HG03159 (cell line): ENCODE measurements at regions not wholly inside any gene's neighbourhood (a gene's known extent, or its start where the extent isn't known, plus 50 kb on each side); places are given as distances from the start of the nearest gene placed in this dataset.

ENCODE experiments used
- ATAC-seq: cut with Tn5 transposase; IDR thresholded peaks from one replicate; pipeline ENCODE4 v1.9.1; 2021; ENCODE audit warnings: mild to moderate bottlenecking, moderate library complexity; ENCODE audit not compliant: unreplicated experiment

DNA sequence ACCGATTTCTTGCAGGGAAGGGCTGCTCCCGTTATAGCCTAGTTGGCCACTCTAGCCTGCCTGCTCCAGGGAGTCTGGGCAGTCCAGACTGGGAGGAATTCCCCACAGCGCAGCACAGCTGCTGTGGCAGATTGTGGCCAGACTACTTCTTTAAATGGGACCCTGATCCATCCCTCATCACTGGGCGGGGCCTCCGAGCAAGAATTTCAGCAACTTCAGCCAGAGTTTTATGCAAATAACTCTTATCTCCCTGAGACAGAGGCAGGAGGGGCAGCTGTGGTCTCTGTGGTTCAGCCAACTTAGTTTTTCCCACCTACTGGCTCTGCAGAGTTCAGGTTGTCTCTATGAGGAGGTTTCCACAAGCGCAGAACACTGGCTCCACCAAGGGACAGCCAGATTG is 1583.2 kb downstream of the SUCLG1 start:
- no peak for ATAC-seq

DNA sequence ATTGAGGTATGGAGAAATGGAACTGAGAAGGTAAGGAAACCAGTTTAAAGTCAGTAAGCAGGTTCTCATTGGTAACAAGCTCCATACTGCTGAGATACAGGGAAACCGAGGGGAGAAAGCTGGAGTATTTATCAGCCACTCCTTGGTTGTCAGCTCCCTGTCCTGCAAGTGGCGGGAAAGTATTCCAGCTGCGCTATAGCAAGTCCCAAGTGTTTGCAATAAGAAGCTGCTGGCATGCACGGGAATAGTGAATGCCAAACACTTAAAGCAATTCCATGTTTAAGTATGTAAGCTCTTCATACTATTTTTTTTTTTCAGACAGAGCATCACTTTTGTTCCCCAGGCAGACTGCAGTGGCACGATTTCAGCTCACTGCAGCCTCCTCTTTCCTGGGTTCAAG is 1601.1 kb downstream of the SUCLG1 start:
- no peak for ATAC-seq

DNA sequence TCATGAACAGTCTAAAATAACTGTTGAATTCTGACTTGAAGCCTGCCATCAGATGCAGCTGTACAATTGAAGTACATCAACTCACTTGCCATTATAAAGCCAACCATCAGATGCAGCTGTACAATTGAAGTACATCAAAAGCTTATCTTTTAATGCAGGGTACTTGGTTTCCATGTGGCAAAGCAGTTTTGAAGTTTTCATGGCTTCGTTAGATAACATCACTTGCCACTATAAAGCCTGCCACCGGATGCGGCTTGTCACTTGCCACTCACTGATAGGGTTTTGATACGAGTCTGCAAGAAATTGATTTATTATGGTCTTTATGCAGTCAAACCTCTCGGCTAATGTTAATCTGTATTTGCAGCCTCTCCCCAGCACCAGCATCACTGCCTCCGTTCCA is 1605.8 kb downstream of the SUCLG1 start:
- ATAC-seq = no peak

DNA sequence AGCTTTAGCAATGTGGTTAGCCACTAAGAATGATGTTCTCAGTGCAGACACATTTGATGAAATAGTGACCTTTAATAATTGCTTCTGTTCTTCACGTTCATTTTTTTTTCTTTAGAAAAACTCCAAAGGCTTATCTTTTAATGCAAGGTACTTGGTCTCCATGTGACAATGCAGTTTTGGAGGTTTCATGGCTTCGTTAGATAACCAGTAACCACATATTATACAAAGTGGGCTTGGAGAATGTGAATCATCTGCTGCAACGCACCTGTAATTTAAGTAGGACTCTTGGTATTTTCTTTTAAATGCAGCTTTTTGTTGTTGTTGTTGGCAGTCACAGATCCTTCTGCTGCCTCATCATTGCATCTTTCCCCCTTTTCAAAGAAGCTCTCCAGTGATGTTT is 1606.3 kb downstream of the SUCLG1 start:
- ATAC-seq = no peak

DNA sequence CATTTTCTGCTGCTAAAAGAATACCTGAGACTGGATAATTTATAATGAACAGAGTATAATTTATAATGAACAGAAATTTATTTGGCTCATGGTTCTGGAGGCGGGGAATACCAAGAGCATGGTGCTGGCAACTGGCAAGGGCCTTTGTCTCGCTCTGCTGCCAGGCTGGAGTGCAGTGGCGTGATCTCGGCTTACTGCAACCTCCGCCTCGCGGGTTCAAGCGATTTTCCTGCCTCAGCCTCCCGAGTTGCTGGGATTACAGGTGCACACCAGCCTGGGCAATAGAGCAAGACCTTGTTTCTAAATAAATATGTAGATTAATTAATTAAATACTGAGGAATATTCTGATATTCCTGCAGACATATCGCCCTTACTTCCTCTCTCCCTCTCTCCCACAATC is 1610.8 kb downstream of the SUCLG1 start:
- no peak for ATAC-seq

DNA sequence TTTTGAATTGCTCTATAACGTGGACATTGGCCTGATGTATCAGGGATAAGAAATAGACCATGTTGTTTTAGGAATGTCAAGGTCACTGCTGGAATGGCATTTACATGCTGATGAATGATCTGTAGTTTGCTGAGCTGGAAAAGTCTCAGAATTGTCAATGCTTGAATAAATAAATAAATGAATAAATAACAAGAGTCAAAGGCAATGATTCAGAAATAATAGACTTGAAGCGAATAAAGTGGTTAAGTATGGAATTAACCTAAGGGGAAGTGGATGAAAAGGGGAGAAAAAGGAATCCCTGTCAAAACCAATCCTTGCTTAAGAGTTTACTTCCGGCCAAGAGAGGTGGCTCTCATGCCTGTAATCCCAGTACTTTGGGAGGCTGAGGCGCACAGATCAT is 1620.0 kb downstream of the SUCLG1 start:
- ATAC-seq = no peak

DNA sequence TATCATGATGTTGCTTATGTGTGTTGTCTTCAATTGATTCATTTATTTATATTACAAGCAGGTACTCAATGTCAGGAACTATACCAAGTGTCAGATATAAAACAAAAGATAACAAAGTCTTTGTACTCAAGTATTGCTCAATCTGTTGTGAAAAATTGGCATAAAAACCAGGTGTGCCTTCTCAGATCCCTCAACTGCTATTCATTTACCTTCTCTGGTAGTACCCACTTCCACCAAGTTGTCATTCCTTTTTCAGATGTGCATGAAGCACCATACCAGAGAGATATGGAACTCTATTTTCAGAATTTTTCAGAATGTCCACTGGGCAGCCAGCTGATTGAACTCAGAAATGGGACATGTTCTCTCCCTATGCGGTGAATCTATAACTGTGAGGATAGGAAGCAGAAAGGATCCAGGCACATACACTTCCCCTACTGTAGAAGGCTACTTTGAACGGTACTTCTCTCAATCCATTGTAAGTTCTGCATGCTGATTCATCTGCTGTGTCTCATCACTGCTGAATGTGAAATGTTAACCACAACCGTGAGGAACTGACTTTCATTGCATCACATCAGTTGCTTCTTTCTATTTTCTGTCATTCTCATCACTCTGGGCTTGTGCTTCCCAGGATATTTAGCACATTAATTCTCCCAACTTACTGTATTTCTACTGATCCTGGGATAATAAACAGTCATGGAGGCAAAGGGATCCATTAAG is 1621.3 kb downstream of the SUCLG1 start:
- ATAC-seq = no peak

DNA sequence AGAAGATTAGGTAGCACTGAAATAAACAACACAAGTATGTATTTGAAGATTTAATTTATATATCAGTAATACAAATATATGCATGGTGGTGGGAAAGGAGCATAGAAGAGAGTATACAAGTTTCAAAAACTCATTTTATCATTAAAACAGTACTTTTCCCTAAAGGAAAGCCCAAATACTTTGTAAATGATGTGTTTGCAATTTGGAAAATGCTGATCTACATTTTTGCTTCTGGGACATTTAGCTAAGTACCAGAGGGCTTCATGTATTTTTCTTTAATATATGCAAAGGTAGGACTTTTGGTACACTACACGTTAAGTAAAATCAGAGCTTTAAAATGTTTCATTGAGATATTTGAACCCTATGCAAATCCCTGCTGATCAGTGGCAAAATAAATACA is 1624.2 kb downstream of the SUCLG1 start:
- ATAC-seq = no peak

DNA sequence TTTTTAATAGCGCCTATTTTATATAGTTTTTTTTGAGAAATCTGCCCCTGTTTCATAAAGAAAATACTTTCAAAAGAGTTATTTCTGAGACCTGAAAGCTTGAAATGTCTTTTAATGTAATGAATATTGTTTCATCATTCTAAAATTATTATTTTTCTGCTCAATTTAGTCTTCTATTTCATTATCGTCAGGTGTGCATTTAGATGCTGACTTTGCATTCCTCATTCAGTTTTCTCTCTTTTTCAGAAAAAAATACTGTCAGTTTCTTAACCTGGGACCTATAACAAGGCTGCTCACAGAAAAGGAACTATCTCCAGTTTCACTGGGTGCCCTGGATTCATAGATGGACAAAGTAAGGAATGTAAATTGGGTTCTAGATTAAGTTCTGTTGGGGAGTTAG is 1631.7 kb downstream of the SUCLG1 start:
- no peak for ATAC-seq

DNA sequence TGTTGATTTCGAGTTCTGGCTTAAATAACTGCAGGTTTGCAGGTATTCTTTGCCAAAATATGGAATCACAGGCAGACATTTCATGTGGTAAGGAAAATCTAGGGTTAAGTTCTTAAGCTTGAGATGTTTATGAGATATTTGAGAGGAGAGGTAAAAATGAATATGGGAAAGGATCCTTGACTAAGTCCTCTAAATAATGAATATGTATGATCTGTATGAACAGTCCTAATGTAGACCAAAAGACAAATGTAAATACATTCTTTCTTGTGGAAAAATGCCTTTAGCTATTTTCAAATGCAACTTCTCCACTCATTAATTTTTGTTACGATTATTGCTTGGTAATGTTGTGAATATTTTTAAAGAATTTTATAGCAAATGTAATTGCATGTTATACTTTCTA is 1632.6 kb downstream of the SUCLG1 start:
- ATAC-seq = no peak

DNA sequence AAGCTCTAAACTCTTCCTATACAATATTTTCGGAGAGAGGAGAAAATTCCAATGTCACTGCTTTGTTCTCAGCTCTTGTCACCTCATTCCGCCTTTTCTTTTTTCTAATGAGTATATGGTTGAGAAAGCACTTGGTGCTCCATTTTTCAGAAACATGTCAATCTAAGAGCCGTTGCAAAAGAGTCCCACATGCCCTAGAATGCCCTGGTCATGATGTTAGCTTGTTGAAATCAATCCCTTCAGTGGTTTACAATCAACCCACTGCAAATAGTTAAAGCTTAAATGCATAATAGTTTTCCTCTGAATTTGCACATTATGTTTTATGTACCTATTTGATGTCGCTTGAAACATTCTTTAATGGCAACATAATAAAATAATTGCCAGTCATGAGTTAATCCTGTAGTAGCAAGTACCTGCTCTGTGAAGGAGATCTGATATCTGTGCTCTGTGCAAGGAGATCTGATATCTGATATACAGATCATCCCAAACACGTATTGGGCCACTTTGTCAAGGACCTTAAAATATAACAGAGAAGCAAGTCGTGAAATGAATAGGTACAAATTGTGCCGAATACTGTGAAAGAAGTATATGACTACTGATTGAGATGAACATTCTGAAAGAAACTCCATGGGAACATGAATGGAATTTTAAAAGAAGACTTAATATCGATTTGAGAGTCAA is 1633.5 kb downstream of the SUCLG1 start:
- ATAC-seq = no peak

DNA sequence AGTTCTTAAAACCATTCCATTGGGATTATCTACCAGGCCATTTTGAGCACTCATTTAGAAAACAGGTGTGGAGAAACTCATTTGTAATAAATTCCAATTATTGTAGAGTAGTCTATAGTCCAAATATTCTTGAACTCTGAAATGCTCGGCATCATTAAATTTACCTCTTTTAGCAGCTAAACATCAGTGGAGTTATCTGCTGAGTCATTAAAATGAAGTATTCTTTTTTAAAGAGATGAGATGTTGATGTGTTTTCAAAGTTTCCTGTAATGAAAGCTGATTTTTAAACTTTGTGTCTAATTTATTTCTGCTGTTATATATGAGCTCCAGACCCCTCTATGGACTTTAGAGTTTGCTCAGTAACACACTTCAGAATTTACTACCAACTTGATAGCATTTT is 1635.2 kb downstream of the SUCLG1 start:
- ATAC-seq = no peak

DNA sequence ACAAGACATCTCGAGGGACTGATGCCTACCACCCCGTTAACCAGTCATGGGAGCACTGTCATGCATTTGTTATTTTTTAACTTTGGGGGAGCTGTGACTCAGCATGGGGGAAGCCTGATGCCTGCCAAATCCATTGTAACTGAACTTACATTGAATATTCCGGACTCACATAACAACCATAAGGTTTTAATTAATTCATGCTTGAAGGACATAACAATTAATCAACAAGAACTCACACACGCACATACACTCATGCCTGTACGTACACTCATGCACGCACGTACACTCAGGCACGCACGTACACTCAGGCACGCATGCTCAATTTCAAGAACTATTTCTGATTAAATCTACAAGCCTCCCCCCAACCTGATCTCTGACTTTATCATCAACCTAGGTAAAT is 1639.1 kb downstream of the SUCLG1 start:
- no peak for ATAC-seq

DNA sequence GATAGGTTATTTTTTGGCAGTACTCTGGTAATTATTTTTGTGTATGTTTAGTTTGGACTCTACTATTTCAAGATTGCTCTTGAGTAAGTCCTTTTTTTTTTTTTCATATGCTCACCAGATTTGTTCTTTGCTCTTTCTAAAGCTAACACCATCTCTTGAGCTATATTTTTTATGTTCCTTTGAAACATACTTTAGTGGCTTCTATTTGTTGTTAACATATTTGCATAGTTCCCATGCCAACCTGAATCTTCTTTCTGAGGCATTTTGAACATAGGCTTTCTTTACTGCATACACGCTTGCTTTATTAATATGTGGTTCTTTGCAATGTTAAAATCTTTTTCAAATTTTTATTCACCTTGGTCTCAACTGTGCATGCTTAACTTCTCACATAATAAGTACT is 1644.9 kb downstream of the SUCLG1 start:
- ATAC-seq = no peak

DNA sequence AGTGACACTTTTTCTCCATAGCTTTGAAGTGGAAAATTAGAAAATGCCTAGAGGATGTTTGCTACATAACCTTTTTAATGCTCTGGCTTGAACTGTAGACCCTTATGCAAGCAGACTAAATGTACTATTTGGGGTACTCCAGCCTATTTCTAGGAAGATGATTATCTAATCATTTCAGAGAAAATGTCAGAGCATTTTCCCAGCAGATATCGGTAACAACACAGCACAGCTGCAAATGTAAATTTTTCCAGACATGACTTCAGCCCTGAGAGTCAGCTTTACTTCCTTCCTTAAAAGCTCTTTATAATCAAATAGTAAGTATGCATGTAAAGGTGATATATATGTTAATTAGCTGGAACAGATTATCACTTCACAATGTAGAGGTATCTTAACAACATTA is 1647.1 kb downstream of the SUCLG1 start:
- no peak for ATAC-seq

DNA sequence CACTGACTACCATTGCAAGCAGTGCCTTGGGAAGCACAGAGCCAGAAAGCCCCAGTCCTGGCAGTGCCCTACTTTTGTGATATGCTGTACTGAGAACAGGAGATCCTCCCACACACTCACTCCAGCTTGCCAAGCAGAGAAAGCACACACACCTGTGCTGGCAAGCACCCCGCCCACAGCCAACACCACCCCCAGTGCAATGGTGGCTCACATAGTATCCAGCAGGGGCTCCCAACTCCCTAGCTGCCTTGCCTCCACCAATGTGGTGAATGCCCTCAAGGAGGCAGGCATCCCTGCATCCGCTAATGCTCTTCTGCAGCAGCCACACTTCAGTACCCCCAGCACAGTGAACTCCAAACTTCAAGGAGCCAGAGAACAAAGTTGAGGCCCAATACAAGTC is 1655.8 kb downstream of the SUCLG1 start:
- no peak for ATAC-seq

DNA sequence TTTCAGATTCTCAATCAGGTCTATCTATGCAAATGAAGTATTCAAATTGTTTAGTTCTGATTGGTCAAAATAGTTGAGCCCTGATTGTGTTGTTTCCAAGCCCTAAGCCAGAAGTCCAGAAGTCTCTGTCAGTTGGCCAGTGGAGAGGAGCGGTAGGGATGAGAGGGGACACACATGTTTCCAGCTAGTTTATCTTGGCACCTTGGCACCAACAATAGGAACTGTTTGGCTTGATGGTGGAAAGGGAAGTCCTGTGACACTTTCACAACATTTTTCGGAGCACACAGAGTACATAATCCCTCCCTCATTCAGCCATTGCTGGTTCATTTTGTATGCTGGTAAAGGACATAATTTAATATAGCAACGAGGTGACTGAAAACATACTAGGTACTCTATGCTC is 1661.6 kb downstream of the SUCLG1 start:
- no peak for ATAC-seq

DNA sequence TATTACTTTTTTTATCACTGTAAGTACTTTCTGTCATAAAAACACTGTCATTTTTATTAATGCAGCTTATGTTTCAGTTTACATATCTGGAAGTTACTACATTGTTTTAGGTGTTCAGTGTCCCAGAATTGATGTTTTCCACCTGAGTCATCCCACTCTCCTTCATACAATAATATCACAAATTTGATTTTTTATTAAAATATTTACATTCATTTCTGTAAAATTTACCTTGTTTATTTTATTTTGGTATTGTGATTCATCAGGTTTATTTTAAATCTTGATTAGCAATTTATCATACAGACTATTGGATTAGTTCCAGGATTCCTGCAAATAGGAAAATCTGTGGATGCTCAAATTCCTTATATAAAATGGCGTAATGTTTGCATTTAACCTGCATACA is 1662.9 kb downstream of the SUCLG1 start:
- ATAC-seq = no peak

DNA sequence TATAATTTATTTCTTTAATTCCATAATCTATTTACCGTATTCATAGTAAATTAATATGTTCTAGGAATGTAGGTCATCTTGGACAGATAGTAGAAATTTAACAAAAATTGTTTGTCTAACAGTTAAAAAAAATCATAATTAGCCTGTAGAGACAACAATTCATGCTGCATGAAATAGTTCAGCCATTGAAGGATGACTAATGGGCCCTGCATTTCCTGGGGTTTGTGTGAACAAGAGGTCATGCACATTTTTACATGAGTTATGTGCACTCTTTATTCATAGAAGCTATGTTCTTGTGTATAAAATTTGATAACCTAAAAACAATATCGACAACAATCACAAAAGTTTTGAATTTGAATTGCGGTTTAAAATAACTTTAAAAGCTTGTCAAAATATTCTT is 1663.6 kb downstream of the SUCLG1 start:
- ATAC-seq = no peak

DNA sequence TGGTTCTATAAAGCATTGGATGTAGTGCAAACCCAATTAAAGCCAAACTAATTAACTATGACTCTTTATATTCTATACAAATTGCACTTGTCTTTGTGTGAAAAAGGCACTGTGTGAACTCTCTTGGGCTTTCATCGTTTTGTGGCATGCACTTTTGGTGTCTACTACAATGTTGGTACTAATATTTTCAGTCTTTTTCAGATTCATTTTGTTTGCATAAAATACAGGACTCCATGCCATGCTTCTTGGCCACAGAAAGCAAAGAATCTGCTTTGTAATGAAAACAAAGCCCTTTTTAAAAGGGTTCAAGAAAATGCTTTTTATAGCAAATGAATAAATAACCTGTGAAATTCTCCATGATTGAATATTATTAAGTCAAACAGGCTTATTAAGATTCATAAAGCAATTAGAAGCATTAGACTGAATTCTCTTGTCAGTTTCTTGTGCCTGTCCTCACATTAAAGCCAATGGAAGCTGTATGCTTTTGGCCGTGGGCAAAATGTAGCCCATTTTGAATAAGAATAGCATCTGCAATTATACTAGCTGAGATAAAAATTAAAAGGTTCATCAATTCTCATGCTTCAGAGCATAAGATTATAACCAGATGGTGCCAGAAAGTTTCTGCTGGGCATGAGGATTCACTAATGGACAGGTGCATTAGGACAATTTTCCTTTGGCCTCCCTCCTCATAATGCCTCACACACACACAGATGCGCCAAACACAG is 1665.2 kb downstream of the SUCLG1 start:
- no peak for ATAC-seq

DNA sequence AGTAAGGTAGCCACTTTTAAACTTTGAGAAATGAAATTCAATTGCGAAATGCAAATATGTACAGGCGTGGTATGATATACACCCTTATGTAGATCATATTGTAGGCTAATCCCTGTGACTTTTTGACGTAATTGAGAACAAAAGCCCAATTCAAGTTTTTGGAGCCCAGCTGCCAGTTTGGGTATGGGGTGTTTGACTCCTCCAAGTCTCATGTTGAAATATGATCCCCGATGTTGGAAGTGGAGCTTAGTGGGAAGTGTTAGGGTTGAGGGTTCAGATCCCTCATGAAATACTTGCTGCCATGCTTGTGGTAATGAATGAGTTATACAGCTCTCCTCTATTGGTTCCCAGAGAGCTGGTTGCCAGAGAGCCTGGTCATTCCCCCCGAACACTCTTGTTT is 1666.8 kb downstream of the SUCLG1 start:
- no peak for ATAC-seq
